HG03378 (cell line): ENCODE measurements at regions not wholly inside any gene's neighbourhood (a gene's known extent, or its start where the extent isn't known, plus 50 kb on each side); places are given as distances from the start of the nearest gene placed in this dataset.
"Not testable (repeated sequence)": the region's sequence is repeated elsewhere in the genome, so short reads cannot be mapped to it uniquely, and the experiment has no call there.

Experiments
- ATAC-seq: cut with Tn5 transposase; IDR thresholded peaks from one replicate; pipeline ENCODE4 v1.9.1; 2021; ENCODE audit warnings: mild to moderate bottlenecking, moderate library complexity; ENCODE audit not compliant: unreplicated experiment

DNA sequence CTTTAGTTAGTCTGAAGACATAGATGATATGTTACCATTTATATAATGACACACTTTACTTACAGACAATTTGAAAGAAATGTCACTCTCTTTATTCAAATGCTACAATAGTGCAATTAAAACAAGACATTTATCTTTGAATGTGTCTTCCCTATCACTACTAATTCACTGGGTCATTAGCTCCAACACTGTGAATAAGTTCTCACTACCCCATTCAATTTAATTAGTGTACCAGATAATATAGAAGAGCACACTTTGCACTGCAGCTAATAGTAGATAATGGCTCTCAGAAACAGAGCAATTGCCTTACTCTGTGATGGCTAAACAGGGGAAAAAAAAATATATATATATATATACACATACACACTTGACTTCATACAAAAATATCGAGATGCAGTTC lies 497.0 kb downstream of the DTWD2 start:
- no peak for ATAC-seq

DNA sequence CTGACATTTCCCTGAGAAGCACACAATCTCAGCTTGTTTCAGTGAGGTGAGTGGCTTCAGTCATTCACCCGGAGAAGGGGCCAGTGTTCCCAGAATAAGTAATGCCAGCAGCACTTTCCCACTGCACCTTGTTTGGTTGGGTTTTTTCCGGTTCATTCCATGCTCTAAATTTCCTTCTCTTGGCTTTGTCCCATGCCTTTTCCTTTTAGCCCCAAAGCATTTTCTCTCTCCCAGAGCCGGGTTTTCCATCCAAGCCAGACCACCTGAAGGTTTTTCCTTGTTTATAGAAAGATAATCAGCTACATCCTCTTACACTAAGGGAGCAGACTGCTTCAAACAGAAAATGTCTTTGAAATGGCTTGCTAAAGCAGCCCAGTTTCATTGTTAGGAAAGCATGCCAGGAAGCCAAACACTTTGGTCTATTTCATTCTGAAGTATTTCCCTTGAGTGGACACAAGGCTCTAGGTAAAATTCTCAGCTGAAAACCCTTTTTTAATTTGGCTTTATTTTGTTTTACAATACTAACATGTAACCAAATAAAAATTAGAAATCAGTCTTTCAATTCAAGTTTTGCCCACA lies 501.6 kb downstream of the DTWD2 start:
- ATAC-seq: no peak

DNA sequence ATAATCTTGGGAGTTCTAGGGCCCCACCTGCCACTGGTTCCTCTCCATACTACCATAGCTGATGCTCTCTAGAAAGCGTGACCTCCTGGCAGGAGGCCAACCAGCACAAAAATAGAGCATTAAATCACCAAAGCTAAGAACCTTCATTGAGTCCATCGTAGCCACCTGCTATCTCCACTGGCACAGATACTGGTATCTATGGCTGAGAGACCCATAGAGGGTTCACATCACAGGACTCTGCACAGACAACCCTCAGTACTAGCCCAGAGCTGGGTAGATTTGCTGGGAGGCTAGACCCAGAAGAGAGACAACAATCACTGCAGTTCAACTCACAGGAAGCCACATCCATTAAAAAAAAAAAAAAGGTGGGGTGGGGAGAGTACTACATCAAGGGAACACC lies 509.1 kb downstream of the DTWD2 start:
- ATAC-seq: no peak

- no peak for ATAC-seq
Measured at GRCh38 chr5:118478852-118479251, 509.5 kb downstream of the DTWD2 start.

DNA sequence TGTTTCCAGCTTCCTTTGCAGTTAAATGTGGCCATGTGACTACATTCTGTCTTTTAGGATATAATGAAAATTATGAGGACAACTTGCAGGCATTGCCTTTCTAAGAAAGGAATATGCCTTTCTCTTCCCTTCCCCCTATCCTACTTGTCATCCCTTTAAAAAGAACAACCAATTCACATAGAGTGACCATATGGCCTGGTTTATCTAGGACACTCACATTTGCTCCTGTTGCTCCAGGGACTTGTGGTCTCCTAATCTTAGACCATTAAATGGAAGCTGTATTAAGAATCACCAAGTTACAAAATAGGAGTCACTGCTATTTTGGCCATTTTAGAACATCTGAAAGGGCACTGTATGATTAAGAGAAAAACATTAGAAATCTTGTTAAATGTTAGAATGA lies 520.3 kb downstream of the DTWD2 start:
- ATAC-seq: no peak

DNA sequence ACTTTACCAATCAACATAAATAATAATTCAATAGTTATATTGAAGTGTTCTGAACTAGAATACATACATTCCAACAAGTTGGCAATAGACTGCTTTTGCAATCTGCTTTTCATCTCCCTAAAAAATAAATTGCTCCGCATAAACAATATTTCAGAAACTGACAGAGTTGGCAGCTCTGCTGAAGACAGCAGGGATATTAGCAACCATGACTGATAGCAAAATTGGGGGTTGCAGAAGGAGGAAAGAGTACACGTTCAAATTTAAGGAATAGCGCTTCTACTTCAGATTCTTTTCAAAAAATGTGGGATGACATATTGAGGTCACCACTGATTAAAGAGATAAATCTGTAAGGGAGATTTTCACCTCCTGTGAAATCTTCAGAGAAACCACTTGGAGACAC lies 521.2 kb downstream of the DTWD2 start:
- no peak for ATAC-seq

DNA sequence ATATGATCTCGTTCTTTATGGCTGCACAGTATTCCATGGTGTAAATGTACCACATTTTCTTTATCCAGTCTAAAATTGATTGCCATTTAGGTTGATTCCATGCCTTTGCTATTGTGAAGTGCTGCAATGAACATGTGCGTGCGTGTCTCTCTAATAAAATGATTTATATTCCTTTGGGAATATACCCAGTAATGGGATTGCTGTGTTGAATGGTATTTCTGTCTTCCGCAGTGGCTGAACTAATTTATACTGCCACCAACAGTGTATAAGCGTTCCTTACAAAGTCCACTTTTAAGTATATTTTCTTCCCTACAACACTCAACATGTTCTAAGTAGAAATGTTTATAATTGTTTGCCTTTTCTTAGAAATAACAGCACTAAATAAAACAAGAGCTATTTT lies 521.9 kb downstream of the DTWD2 start:
- no peak for ATAC-seq

GRCh38 chr5:118462276-118462675 lies 526.1 kb downstream of the DTWD2 start:
- not testable (repeated sequence) for ATAC-seq

- no peak for ATAC-seq
Measured at GRCh38 chr5:118461436-118461835, 526.9 kb downstream of the DTWD2 start.

- no peak for ATAC-seq
Measured at GRCh38 chr5:118459490-118459889, 528.9 kb downstream of the DTWD2 start.

- ATAC-seq: no peak
Measured at GRCh38 chr5:118456085-118456484, 532.3 kb downstream of the DTWD2 start.

DNA sequence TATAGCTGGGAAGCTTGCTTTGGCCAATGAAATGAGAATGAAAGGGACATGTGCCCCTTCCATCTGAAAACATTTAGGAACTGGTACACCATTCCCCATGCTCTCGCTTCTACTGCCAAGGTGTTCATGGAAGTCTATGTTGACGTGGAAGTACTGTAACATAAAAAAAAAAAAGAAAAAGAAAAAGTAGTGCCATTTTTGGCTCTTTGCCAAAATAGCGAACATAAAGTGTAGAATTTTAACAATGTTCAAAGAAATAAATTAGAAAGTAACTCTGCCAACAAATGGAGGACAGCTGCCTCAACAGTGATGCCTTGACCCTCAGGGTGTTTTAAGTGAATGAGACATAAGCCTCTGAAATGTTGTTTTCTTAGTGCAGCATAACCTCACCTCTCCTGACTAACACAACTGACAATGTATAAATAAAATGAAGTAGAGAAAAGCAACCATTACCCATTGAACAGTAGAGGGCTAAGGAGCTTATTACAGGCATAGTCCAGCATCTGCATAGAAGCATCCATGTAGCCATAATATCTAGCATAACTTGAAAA lies 536.6 kb downstream of the DTWD2 start:
- ATAC-seq: no peak

- no peak for ATAC-seq
Measured at GRCh38 chr5:118450554-118451332, 537.6 kb downstream of the DTWD2 start.

DNA sequence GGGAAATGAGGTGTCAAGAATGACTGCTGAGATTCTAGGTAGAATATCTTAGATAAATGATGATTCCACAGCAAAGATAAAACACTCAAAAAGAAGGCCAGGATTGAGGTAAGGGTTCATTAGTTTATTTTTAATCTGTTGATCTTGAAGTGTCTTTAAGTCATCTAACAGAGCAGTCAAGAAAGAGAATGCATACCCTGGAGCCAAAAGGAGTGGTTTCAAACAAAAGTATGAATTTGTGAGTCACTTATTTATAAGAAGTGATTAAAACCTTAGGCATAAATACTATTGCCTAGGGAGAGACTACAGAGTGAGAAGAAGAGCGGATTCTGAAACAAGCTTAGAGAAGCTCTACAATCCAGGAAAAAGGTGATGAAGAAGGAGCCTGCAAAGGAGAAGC lies 541.0 kb downstream of the DTWD2 start:
- no peak for ATAC-seq

GRCh38 chr5:118441956-118442355 lies 546.4 kb downstream of the DTWD2 start:
- no peak for ATAC-seq

- no peak for ATAC-seq
Measured at GRCh38 chr5:118441034-118441433, 547.3 kb downstream of the DTWD2 start.

DNA sequence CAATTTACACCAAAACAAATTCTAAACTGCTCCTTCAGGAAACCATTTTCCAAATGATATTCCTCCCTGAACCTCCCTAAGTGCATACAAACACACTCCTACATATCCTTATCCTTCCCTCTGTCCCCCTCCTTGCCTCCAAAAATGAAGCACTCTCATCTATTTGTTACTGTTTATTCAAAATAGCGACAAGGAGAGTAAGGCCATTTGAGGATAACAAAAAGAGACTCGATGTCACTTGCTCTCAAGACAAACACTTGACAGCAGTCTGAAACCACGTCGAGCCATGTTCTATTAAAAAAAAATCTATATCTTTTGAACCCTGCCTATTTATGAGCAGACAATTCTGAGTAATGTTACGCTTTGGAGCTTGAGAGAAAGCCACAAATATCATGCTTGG lies 547.9 kb downstream of the DTWD2 start:
- ATAC-seq: no peak

GRCh38 chr5:118439831-118440230 lies 548.5 kb downstream of the DTWD2 start:
- ATAC-seq: no peak

DNA sequence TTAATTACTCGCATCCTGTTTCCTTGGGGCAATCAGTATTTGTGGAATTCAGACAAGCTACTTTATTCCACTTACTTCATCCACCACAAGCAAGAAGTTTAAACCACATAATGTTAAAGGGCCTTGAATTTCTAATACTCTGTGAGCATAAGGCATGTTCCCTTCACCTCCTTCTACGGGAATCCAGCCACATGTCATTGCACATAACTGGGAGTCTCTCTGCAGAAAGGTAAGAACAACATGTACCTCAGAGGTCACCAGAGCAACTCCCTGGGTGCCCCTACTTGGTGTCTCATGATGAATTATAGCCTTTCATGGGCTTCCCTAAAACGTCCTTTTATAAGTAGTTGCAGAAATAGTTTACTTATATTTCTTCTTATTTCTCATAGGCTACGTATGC lies 553.2 kb downstream of the DTWD2 start:
- no peak for ATAC-seq

GRCh38 chr5:118434522-118434921 lies 553.8 kb downstream of the DTWD2 start:
- ATAC-seq: no peak

- ATAC-seq: no peak
Measured at GRCh38 chr5:118430076-118430475, 558.3 kb downstream of the DTWD2 start.

DNA sequence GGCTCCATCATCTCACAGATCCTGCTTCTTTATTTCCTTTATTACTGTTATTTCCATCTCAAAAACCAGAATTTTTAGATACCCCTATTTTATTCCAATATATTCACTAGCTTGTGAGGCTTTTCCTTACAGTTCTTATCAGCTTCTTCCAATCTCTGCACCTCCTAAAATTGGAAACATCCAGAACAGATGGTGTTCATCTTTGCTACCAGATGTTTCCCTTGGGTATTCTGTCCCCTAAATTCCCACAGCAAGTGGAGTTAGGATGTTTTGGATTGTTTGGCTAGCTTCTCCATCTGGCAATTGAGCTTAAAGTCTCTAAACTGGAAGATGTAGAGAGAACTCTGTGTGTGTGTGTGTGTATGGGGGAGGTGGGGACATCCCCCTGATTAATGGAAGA lies 580.4 kb downstream of the DTWD2 start:
- no peak for ATAC-seq
